Right lobe of liver (tissue), 4 donors: ENCODE measurements at regions not wholly inside any gene's neighbourhood (a gene's known extent, or its start where the extent isn't known, plus 50 kb on each side); places are given as distances from the start of the nearest gene placed in this dataset.

Experiments
- POLR2A ChIP-seq: fragments of 450-650 bp; IDR thresholded peaks from one replicate; pipeline ENCODE4 v1.6.1; 2017; ENCODE audit warnings: antibody characterized with exemption, mild to moderate bottlenecking
- TF ChIP-seq, protein P1 (sequence below), 4 donors: fragments of 200-600 bp in 3 of 4; fragments of 450-650 bp in 1 of 4; IDR thresholded peaks; one replicate each; pipeline versions ENCODE4 v1.5.1 to v1.8.0; 2016 to 2022; ENCODE audit warnings: antibody characterized with exemption in 4 of 4, mild to moderate bottlenecking in 2 of 4
- donor health status: DM: no; HTN: no; CAD: no.
- donor health status: DM: no; HTN: no; CAD: no.
- donor health status: DM: no; HTN: yes; CAD: no.

DNA sequence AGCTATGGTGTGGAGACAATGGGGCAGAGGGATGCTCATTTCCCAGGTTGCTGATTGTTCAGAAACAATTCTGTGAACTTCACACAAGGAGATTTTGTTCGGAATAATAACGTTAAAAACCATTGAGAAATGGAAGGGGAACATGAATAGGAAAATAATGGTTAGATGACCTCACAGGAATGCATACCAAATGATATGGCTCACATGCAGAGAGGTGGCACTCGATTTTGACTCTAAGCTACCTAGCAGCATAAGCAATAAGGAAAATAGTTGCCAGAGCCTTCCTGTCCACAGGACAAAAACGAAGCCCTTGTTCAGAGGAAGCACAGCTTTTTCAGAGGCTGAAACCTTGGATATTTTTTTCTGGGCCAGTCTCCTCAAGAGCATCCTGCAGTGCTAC is 293.1 kb downstream of the ZEB1 start:
- TF ChIP-seq, protein P1, sequence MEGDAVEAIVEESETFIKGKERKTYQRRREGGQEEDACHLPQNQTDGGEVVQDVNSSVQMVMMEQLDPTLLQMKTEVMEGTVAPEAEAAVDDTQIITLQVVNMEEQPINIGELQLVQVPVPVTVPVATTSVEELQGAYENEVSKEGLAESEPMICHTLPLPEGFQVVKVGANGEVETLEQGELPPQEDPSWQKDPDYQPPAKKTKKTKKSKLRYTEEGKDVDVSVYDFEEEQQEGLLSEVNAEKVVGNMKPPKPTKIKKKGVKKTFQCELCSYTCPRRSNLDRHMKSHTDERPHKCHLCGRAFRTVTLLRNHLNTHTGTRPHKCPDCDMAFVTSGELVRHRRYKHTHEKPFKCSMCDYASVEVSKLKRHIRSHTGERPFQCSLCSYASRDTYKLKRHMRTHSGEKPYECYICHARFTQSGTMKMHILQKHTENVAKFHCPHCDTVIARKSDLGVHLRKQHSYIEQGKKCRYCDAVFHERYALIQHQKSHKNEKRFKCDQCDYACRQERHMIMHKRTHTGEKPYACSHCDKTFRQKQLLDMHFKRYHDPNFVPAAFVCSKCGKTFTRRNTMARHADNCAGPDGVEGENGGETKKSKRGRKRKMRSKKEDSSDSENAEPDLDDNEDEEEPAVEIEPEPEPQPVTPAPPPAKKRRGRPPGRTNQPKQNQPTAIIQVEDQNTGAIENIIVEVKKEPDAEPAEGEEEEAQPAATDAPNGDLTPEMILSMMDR (IDR thresholded peaks at IDR 0.05) = no peak
- no peak for TF ChIP-seq POLR2A
